ENCODE measurements at regions not wholly inside any gene's neighbourhood (a gene's known extent, or its start where the extent isn't known, plus 50 kb on each side); places are given as distances from the start of the nearest gene placed in this dataset.
A peak's percentile ranks its signal among the peaks of the same experiment; 100 is the strongest.

- intact Hi-C loops (cut with DNase I, micrococcal nuclease): no loop called here
- no peaks in the 10 kb centered on the region for H3K9me3 ChIP-seq
- no peak for DNase-seq
- H3K4me3 ChIP-seq: no peak overlapping the region
- H3K36me3 ChIP-seq (ENCODE audit: low read depth): no peaks in the 10 kb centered on the region
- H3K4me1 ChIP-seq (ENCODE audit: low read depth): no peaks in the 10 kb centered on the region
- no peak for TF ChIP-seq CTCF (IDR thresholded peaks at IDR 0.05)
- ATAC-seq: peak; percentile 45
Measured at GRCh38 chr10:60606343-60607080, 171.8 kb upstream of the CDK1 start.

GRCh38 chr10:60605476-60605875 lies 172.8 kb upstream of the CDK1 start:
- no peak for ATAC-seq
- no peak for TF ChIP-seq CTCF (IDR thresholded peaks at IDR 0.05)
- intact Hi-C loops (cut with DNase I, micrococcal nuclease): no loop called here
- H3K4me3 ChIP-seq: no peak overlapping the region
- no peaks in the 10 kb centered on the region for H3K9me3 ChIP-seq
- H3K36me3 ChIP-seq (ENCODE audit: low read depth): no peaks in the 10 kb centered on the region
- H3K4me1 ChIP-seq (ENCODE audit: low read depth): no peaks in the 10 kb centered on the region
- DNase-seq: no peak

DNA sequence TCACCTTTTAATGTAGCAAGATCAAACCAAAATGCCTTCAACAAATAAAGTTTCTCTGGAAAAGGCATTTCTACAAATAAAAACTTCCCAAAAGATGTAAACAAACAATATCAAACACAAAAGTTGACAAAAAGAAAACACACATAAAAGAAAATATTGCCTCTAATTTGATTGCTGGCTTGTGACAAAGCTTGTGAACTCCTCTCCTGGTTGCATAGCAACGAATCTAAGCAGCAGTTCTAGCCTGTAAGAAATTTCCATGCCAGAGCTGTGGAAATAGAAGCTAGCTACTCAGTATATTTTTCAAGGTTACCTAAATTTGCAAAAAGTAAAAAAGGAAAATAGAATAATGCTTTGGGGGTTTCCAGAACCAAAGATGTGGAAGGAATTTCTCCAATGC lies 173.9 kb upstream of the CDK1 start:
- Histone ChIP-seq H3K9me3 (no peaks in the 10 kb centered on the region), H3K36me3 (ENCODE audit: low read depth) (no peaks in the 10 kb centered on the region), H3K4me3 (no peak overlapping the region), H3K4me1 (ENCODE audit: low read depth) (no peaks in the 10 kb centered on the region)
- DNase-seq (no peak), ATAC-seq (no peak)
- no peak for TF ChIP-seq CTCF (IDR thresholded peaks at IDR 0.05)
- intact Hi-C loops (cut with DNase I, micrococcal nuclease): no loop called here

- Histone ChIP-seq H3K4me1 (ENCODE audit: low read depth) (no peaks in the 10 kb centered on the region), H3K9me3 (no peaks in the 10 kb centered on the region), H3K36me3 (ENCODE audit: low read depth) (no peaks in the 10 kb centered on the region), H3K4me3 (no peak overlapping the region)
- no peak for DNase-seq
- ATAC-seq: no peak
- no peak for TF ChIP-seq CTCF (IDR thresholded peaks at IDR 0.05)
- intact Hi-C loops (cut with DNase I, micrococcal nuclease): no loop called here
Measured at GRCh38 chr10:60597513-60597912, 180.8 kb upstream of the CDK1 start.

- intact Hi-C loops (cut with DNase I, micrococcal nuclease): no loop called here
- Histone ChIP-seq H3K4me3 (no peak overlapping the region), H3K4me1 (ENCODE audit: low read depth) (no peaks in the 10 kb centered on the region), H3K36me3 (ENCODE audit: low read depth) (no peaks in the 10 kb centered on the region), H3K9me3 (no peaks in the 10 kb centered on the region)
- TF ChIP-seq CTCF (IDR thresholded peaks at IDR 0.05): no peak
- ATAC-seq (no peak), DNase-seq (no peak)
Measured at GRCh38 chr10:60595852-60596251, 182.4 kb upstream of the CDK1 start.

Data from mucosa of descending colon (tissue), 3 donors.